ENCODE measurements at regions not wholly inside any gene's neighbourhood (a gene's known extent, or its start where the extent isn't known, plus 50 kb on each side); places are given as distances from the start of the nearest gene placed in this dataset.

GRCh38 chr4:14842964-14843630, 159.2 kb upstream of the CPEB2 start:
- Mint-ChIP-seq H3K36me3 (ENCODE audit: low read depth) (no peaks in the 10 kb centered on the region), H3K27ac (ENCODE audit: unreplicated experiment) (no peak overlapping the region), H3K27me3 (ENCODE audit: low read depth) (no peaks in the 10 kb centered on the region), H3K9me3 (ENCODE audit: low read depth) (peaks cover 16% of the 10 kb centered on the region), H3K4me1 (ENCODE audit: low read depth) (peaks cover 10% of the 10 kb centered on the region), H3K4me3 (ENCODE audit: unreplicated experiment) (no peak overlapping the region)
- no peak for DNase-seq (ENCODE audit: low spot score)
- no peak for TF ChIP-seq CTCF (IDR thresholded peaks at IDR 0.05)

GRCh38 chr4:14844061-14844460, 158.2 kb upstream of the CPEB2 start:
- TF ChIP-seq CTCF (IDR thresholded peaks at IDR 0.05) = no peak
- H3K27ac Mint-ChIP-seq (ENCODE audit: unreplicated experiment) = no peak overlapping the region
- H3K36me3 Mint-ChIP-seq (ENCODE audit: low read depth) = no peaks in the 10 kb centered on the region
- H3K4me1 Mint-ChIP-seq (ENCODE audit: low read depth) = peaks cover 10% of the 10 kb centered on the region
- DNase-seq (ENCODE audit: low spot score) = no peak
- peaks cover 2% of the 10 kb centered on the region for H3K27me3 Mint-ChIP-seq (ENCODE audit: low read depth)
- H3K4me3 Mint-ChIP-seq (ENCODE audit: unreplicated experiment) = no peak overlapping the region
- H3K9me3 Mint-ChIP-seq (ENCODE audit: low read depth) = peaks cover 7% of the 10 kb centered on the region

GRCh38 chr4:14848229-14848628, 154.1 kb upstream of the CPEB2 start:
- no peaks in the 10 kb centered on the region for H3K9me3 Mint-ChIP-seq (ENCODE audit: low read depth)
- H3K27ac Mint-ChIP-seq (ENCODE audit: unreplicated experiment) = no peak overlapping the region
- H3K4me3 Mint-ChIP-seq (ENCODE audit: unreplicated experiment) = no peak overlapping the region
- peaks cover 2% of the 10 kb centered on the region for H3K27me3 Mint-ChIP-seq (ENCODE audit: low read depth)
- H3K36me3 Mint-ChIP-seq (ENCODE audit: low read depth) = no peaks in the 10 kb centered on the region
- peaks cover 1% of the 10 kb centered on the region for H3K4me1 Mint-ChIP-seq (ENCODE audit: low read depth)
- no peak for TF ChIP-seq CTCF (IDR thresholded peaks at IDR 0.05)
- DNase-seq (ENCODE audit: low spot score) = no peak

- Mint-ChIP-seq H3K27ac (ENCODE audit: unreplicated experiment) (no peak overlapping the region), H3K4me3 (ENCODE audit: unreplicated experiment) (no peak overlapping the region), H3K9me3 (ENCODE audit: low read depth) (peaks cover 4% of the 10 kb centered on the region), H3K4me1 (ENCODE audit: low read depth) (peaks cover 14% of the 10 kb centered on the region), H3K27me3 (ENCODE audit: low read depth) (peaks cover 2% of the 10 kb centered on the region), H3K36me3 (ENCODE audit: low read depth) (no peaks in the 10 kb centered on the region)
- TF ChIP-seq CTCF (IDR thresholded peaks at IDR 0.05) = no peak
- DNase-seq (ENCODE audit: low spot score) = no peak
Observed at GRCh38 chr4:14850455-14851097, 151.7 kb upstream of the CPEB2 start.

- H3K9me3 Mint-ChIP-seq (ENCODE audit: low read depth) = peaks cover 6% of the 10 kb centered on the region
- no peak for TF ChIP-seq CTCF (IDR thresholded peaks at IDR 0.05)
- DNase-seq (ENCODE audit: low spot score) = no peak
- H3K36me3 Mint-ChIP-seq (ENCODE audit: low read depth) = no peaks in the 10 kb centered on the region
- peak overlapping the region; percentile 74 for H3K27ac Mint-ChIP-seq (ENCODE audit: unreplicated experiment)
- peaks cover 29% of the 10 kb centered on the region for H3K4me1 Mint-ChIP-seq (ENCODE audit: low read depth)
- H3K4me3 Mint-ChIP-seq (ENCODE audit: unreplicated experiment) = no peak overlapping the region
- peaks cover 2% of the 10 kb centered on the region for H3K27me3 Mint-ChIP-seq (ENCODE audit: low read depth)
Observed at GRCh38 chr4:14853176-14853943, 148.9 kb upstream of the CPEB2 start.

Measured in chondrocyte (in vitro differentiated cells).